HCT116 (cell line): ENCODE measurements at regions not wholly inside any gene's neighbourhood (a gene's known extent, or its start where the extent isn't known, plus 50 kb on each side); places are given as distances from the start of the nearest gene placed in this dataset.

Experiments
- ATAC-seq: fragments of 200-7000 bp; cut with Tn5 transposase; 2 replicates; pipeline ENCODE4 v1.9.1; 2020; ENCODE audit warnings: mild to moderate bottlenecking, moderate library complexity
- BruUV-seq: library from RNA; stranded (reverse); fragments of 400-500 nt; replicated peaks from 2 replicates; lab custom pipeline; 2021; lab: Mats Ljungman, UMichigan
- CTCF ChIA-PET: fragments of 300-600 bp; sonication (Branson Sonifier 250); formaldehyde crosslinking; loops from one replicate; lab custom pipeline; 2021; ENCODE audit warnings: antibody characterized with exemption; lab: Charles Lee
- POLR2A ChIA-PET: fragments of 300-600, 350-600 bp; sonication (Branson Sonifier 250); formaldehyde crosslinking; loops from one replicate; lab custom pipeline; 2021; ENCODE audit warnings: antibody characterized with exemption; lab: Charles Lee
- RAD21 ChIA-PET, 2 experiments: fragments of 300-600 bp; sonication (Branson Sonifier 250); formaldehyde crosslinking; loops; one replicate each; lab custom pipeline; 2023; ENCODE audit warnings: low total read pairs in 2 of 2; ENCODE audit not compliant: uncharacterized antibody in 2 of 2, unreplicated experiment in 2 of 2, low non-redundant PET in 1 of 2; lab: Charles Lee
- DNase-seq: peaks from one replicate; pipeline ENCODE4 v3.0.0-alpha.2; 2010; ENCODE audit warnings: low read depth, low spot score
- H2AFZ ChIP-seq: fragments of 200-600 bp; shearing (Covaris generic), sonication (generic); 2 replicates; pipeline ENCODE4 v1.6.1; 2017; ENCODE audit warnings: low read depth, mixed run types, mixed read lengths, antibody characterized with exemption, low read length; ENCODE audit not compliant: poor library complexity, severe bottlenecking
- H3K27ac ChIP-seq: 2 replicates; pipeline ENCODE4 v1.5.1; 2012; ENCODE audit warnings: low read depth, low read length
- H3K27me3 ChIP-seq: fragments of 200-600 bp; sonication (generic); 2 replicates; pipeline ENCODE4 v1.6.1; 2016; ENCODE audit warnings: mixed run types, low read length, mixed read lengths; ENCODE audit not compliant: insufficient read depth
- H3K36me3 ChIP-seq, 2 experiments: fragments of 200-500 bp in 1 of 2; fragments of 200-600 bp in 1 of 2; sonication (Bioruptor generic) in 1 of 2; sonication (generic) in 1 of 2; 2 replicates each; pipeline versions ENCODE4 v1.5.1 to v1.6.1; 2014 to 2016; ENCODE audit warnings: low read length in 2 of 2, inconsistent platforms in 1 of 2, mixed read lengths in 1 of 2, mixed run types in 1 of 2; ENCODE audit not compliant: insufficient read depth in 2 of 2, control insufficient read depth in 1 of 2
- H3K4me1 ChIP-seq, 2 experiments: fragments of 200-600 bp in 1 of 2; sonication (generic) in 1 of 2; 2 replicates each; pipeline versions ENCODE4 v1.5.1 to v1.6.1; 2012 to 2017; ENCODE audit warnings: low read length in 2 of 2, inconsistent platforms in 1 of 2, mild to moderate bottlenecking in 1 of 2, mixed read lengths in 1 of 2, mixed run types in 1 of 2, moderate library complexity in 1 of 2; ENCODE audit not compliant: insufficient read depth in 2 of 2, control insufficient read depth in 1 of 2
- H3K4me2 ChIP-seq: fragments of 200-600 bp; sonication (generic); 2 replicates; pipeline ENCODE4 v1.6.1; 2017; ENCODE audit warnings: mixed run types, low read length, mixed read lengths
- H3K4me3 ChIP-seq, 2 experiments: fragments of 200-600 bp in 1 of 2; sonication (generic) in 1 of 2; replicated peaks in 1 of 2; 2 replicates each; pipeline ENCODE4 v1.5.1; 2011 to 2016; ENCODE audit warnings: low read length in 2 of 2, control low read depth in 1 of 2, low read depth in 1 of 2, mild to moderate bottlenecking in 1 of 2, mixed read lengths in 1 of 2, mixed run types in 1 of 2
- H3K79me2 ChIP-seq: fragments of 200-600 bp; sonication (generic); 2 replicates; pipeline ENCODE4 v1.6.1; 2017; ENCODE audit warnings: mild to moderate bottlenecking, mixed run types, low read length, moderate library complexity, mixed read lengths; ENCODE audit not compliant: insufficient read depth
- H3K9ac ChIP-seq: fragments of 200-600 bp; sonication (generic); 2 replicates; pipeline ENCODE4 v1.6.1; 2016; ENCODE audit warnings: low read length, mixed read lengths
- H3K9me2 ChIP-seq: fragments of 200-600 bp; sonication (generic), shearing (Covaris generic); 2 replicates; pipeline ENCODE4 v1.6.1; 2017; ENCODE audit warnings: mixed run types, mild to moderate bottlenecking, moderate library complexity; ENCODE audit not compliant: insufficient read depth
- H3K9me3 ChIP-seq, 2 experiments: fragments of 200-500 bp in 1 of 2; fragments of 200-600 bp in 1 of 2; sonication (Bioruptor generic) in 1 of 2; sonication (generic) in 1 of 2; 2 replicates each; pipeline ENCODE4 v1.6.1; 2014 to 2017; ENCODE audit warnings: low read length in 2 of 2, mixed read lengths in 2 of 2, inconsistent platforms in 1 of 2, low read depth in 1 of 2, mild to moderate bottlenecking in 1 of 2, mixed run types in 1 of 2, moderate library complexity in 1 of 2; ENCODE audit not compliant: control insufficient read depth in 1 of 2, insufficient read depth in 1 of 2
- H4K20me1 ChIP-seq: fragments of 200-600 bp; sonication (generic), shearing (Covaris generic); 2 replicates; pipeline ENCODE4 v1.6.1; 2017; ENCODE audit warnings: mixed run types, mild to moderate bottlenecking, moderate library complexity; ENCODE audit not compliant: insufficient read depth
- CBX3 ChIP-seq: IDR thresholded peaks from 2 replicates; pipeline ENCODE4 v1.6.1; 2012; ENCODE audit warnings: low read depth
- CEBPB ChIP-seq: IDR thresholded peaks from 2 replicates; pipeline ENCODE4 v1.6.1; 2012; ENCODE audit warnings: low read depth
- EGR1 ChIP-seq: IDR thresholded peaks from 2 replicates; pipeline ENCODE4 v1.6.1; 2012; ENCODE audit warnings: low read depth
- ELF1 ChIP-seq: IDR thresholded peaks from 2 replicates; pipeline ENCODE4 v1.6.1; 2012; ENCODE audit warnings: low read depth, borderline replicate concordance
- EZH2 ChIP-seq: fragments of 200-600 bp; sonication (generic); IDR thresholded peaks from 2 replicates; pipeline ENCODE4 v1.6.1; 2017; ENCODE audit warnings: antibody characterized with exemption, mixed run types
- EZH2phosphoT487 ChIP-seq: fragments of 200-600 bp; IDR thresholded peaks from 2 replicates; pipeline ENCODE4 v1.6.1; 2018; ENCODE audit warnings: antibody characterized with exemption, borderline replicate concordance
- FOSL1 ChIP-seq: IDR thresholded peaks from 2 replicates; pipeline ENCODE4 v1.6.1; 2012; ENCODE audit warnings: low read depth
- JUND ChIP-seq: IDR thresholded peaks from 2 replicates; pipeline ENCODE4 v1.6.1; 2012
- POLR2A ChIP-seq: IDR thresholded peaks from 2 replicates; pipeline ENCODE4 v1.7.0; 2011; ENCODE audit warnings: borderline replicate concordance; ENCODE audit not compliant: insufficient read depth, insufficient read length; ENCODE audit errors: extremely low read depth
- RAD21 ChIP-seq: IDR thresholded peaks from 2 replicates; pipeline ENCODE4 v1.6.1; 2012; ENCODE audit warnings: low read depth, mild to moderate bottlenecking
- SIN3A ChIP-seq: IDR thresholded peaks from 2 replicates; pipeline ENCODE4 v1.6.1; 2012; ENCODE audit warnings: low read depth
- SP1 ChIP-seq: IDR thresholded peaks from 2 replicates; pipeline ENCODE4 v1.6.1; 2012; ENCODE audit warnings: low read depth
- SRF ChIP-seq: IDR thresholded peaks from 2 replicates; pipeline ENCODE4 v1.6.1; 2012; ENCODE audit warnings: low read depth
- TCF7L2 ChIP-seq: IDR thresholded peaks from 2 replicates; pipeline ENCODE4 v1.7.0; 2011; ENCODE audit warnings: borderline replicate concordance, inconsistent platforms; ENCODE audit not compliant: insufficient read depth, insufficient read length; ENCODE audit errors: extremely low read depth
- ZFX ChIP-seq: fragments of 450-650 bp; IDR thresholded peaks from 2 replicates; pipeline ENCODE4 v1.6.1; 2017
- ZNF274 ChIP-seq: fragments of 200-500 bp; sonication (Bioruptor generic); IDR thresholded peaks from 2 replicates; pipeline ENCODE4 v1.6.1; 2014; ENCODE audit warnings: mild to moderate bottlenecking, low read depth, low read length, inconsistent platforms
- intact Hi-C: fragments of 100-400 bp; cut with micrococcal nuclease; formaldehyde crosslinking; loops from 2 replicates; pipeline ENCODE4 v1.10.0; 2022
- TF ChIP-seq, protein P1 (sequence below), 3 experiments: fragments of 200-600 bp in 1 of 3; sonication (generic) in 1 of 3; IDR thresholded peaks in 2 of 3; conservative IDR thresholded peaks in 1 of 3; 2 replicates each; pipeline ENCODE4 v1.5.1; 2012 to 2017; ENCODE audit warnings: low read depth in 2 of 3, low read length in 2 of 3, antibody characterized with exemption in 1 of 3, borderline replicate concordance in 1 of 3, control low read depth in 1 of 3, mild to moderate bottlenecking in 1 of 3, mixed read lengths in 1 of 3, mixed run types in 1 of 3, moderate library complexity in 1 of 3; ENCODE audit not compliant: insufficient read depth in 1 of 3
- TF ChIP-seq, protein P2 (sequence below): IDR thresholded peaks from 2 replicates; pipeline ENCODE4 v1.6.1; 2012
- TF ChIP-seq, protein P3 (sequence below): IDR thresholded peaks from 2 replicates; pipeline ENCODE4 v1.6.1; 2012

DNA sequence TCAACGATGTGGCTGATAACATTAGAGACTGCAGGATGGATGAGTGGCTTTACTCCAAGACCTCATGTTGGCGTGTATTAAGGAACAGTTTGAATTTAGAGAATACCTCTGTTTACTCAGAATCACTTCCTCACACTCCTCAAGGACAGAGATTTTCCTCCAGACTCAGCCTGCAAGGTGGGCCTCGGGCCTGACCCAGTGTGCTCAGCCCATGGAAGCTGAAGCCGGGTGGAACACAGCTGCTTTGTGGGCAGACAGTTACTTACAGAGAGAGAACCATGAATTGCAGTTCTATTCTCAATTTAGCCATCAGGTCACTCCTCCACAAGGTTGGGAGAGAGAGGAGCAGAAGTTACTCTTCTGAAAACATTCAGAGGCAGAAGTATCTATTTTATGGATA is 135.8 kb downstream of the SNX19 start (continued):
- TF ChIP-seq, protein P1, sequence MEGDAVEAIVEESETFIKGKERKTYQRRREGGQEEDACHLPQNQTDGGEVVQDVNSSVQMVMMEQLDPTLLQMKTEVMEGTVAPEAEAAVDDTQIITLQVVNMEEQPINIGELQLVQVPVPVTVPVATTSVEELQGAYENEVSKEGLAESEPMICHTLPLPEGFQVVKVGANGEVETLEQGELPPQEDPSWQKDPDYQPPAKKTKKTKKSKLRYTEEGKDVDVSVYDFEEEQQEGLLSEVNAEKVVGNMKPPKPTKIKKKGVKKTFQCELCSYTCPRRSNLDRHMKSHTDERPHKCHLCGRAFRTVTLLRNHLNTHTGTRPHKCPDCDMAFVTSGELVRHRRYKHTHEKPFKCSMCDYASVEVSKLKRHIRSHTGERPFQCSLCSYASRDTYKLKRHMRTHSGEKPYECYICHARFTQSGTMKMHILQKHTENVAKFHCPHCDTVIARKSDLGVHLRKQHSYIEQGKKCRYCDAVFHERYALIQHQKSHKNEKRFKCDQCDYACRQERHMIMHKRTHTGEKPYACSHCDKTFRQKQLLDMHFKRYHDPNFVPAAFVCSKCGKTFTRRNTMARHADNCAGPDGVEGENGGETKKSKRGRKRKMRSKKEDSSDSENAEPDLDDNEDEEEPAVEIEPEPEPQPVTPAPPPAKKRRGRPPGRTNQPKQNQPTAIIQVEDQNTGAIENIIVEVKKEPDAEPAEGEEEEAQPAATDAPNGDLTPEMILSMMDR (IDR thresholded peaks at IDR 0.05 in 2 of 3, conservative IDR thresholded peaks at IDR 0.05 in 1 of 3; ENCODE audit: borderline replicate concordance in 1 of 3, insufficient read depth in 1 of 3, low read depth in 2 of 3, low read length in 2 of 3), result no peak
- TF ChIP-seq SRF (no peak), EGR1 (no peak), POLR2A (no peak), JUND (no peak)

DNA sequence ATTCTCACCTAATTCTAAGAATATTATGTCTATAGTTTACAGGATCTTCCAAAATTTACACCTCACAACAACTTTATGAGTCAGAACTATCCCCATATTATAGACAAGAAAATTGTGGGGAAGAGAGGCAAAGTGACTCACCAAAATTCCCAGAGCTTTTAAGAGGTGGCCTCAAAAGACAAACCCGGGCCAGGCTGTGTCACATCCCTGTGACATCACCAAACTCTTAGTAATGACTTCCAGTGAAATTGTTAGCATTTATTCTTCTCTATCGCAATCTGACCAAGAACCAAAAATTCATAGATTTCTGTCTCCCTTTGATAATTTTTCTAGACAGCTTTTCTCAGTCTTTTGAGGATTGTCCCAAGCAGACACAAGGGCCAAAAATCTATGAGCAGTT is 134.3 kb downstream of the SNX19 start:
- H3K9me2 ChIP-seq, result no peaks in the 10 kb centered on the region
- no peaks in the 10 kb centered on the region for H3K79me2 ChIP-seq
- H4K20me1 ChIP-seq, result no peaks in the 10 kb centered on the region
- no peaks in the 10 kb centered on the region for H3K36me3 ChIP-seq
- DNase-seq, result no peak
- H3K4me3 ChIP-seq, result no peak overlapping the region
- H3K27me3 ChIP-seq, result no peaks in the 10 kb centered on the region
- intact Hi-C loops, result no loop called here
- BruUV-seq, result no TSS peak
- H3K4me1 ChIP-seq, result no peaks in the 10 kb centered on the region
- no peak overlapping the region for H3K9ac ChIP-seq
- H3K4me2 ChIP-seq, result no peak overlapping the region
- POLR2A ChIA-PET, result no interaction called here
- TF ChIP-seq ZFX, result no peak
- TF ChIP-seq, protein P2, sequence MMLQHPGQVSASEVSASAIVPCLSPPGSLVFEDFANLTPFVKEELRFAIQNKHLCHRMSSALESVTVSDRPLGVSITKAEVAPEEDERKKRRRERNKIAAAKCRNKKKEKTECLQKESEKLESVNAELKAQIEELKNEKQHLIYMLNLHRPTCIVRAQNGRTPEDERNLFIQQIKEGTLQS, result no peak
- no peak for TF ChIP-seq EZH2
- no peak for TF ChIP-seq SP1
- no peak for TF ChIP-seq ZNF274
- TF ChIP-seq CBX3, result no peak
- TF ChIP-seq POLR2A, result no peak
- TF ChIP-seq TCF7L2, result no peak
- TF ChIP-seq, protein P3, sequence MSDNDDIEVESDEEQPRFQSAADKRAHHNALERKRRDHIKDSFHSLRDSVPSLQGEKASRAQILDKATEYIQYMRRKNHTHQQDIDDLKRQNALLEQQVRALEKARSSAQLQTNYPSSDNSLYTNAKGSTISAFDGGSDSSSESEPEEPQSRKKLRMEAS, result no peak
- TF ChIP-seq JUND, result no peak
- TF ChIP-seq, protein P1 (IDR thresholded peaks at IDR 0.05 in 2 of 3, conservative IDR thresholded peaks at IDR 0.05 in 1 of 3; ENCODE audit: borderline replicate concordance in 1 of 3, insufficient read depth in 1 of 3, low read depth in 2 of 3, low read length in 2 of 3), result no peak
- TF ChIP-seq SIN3A, result no peak
- no peak for TF ChIP-seq EGR1
- TF ChIP-seq FOSL1, result no peak
- no peak for TF ChIP-seq EZH2phosphoT487
- TF ChIP-seq ELF1, result no peak
- TF ChIP-seq SRF, result no peak
- TF ChIP-seq CEBPB, result no peak
- TF ChIP-seq RAD21, result no peak
- RAD21 ChIA-PET, result no interaction called here
- ATAC-seq, result no peak
- H3K27ac ChIP-seq, result no peak overlapping the region
- no peak overlapping the region for H2AFZ ChIP-seq
- H3K9me3 ChIP-seq, result no peaks in the 10 kb centered on the region
- CTCF ChIA-PET, result no interaction called here
